HG03575 (cell line): ENCODE measurements at regions not wholly inside any gene's neighbourhood (a gene's known extent, or its start where the extent isn't known, plus 50 kb on each side); places are given as distances from the start of the nearest gene placed in this dataset.
A peak's percentile ranks its signal among the peaks of the same experiment; 100 is the strongest.

ENCODE experiments used
- ATAC-seq: cut with Tn5 transposase; IDR thresholded peaks from one replicate; pipeline ENCODE4 v1.9.1; 2021; ENCODE audit not compliant: unreplicated experiment, insufficient number of reproducible peaks, low FRiP score; ENCODE audit errors: extremely low read depth

DNA sequence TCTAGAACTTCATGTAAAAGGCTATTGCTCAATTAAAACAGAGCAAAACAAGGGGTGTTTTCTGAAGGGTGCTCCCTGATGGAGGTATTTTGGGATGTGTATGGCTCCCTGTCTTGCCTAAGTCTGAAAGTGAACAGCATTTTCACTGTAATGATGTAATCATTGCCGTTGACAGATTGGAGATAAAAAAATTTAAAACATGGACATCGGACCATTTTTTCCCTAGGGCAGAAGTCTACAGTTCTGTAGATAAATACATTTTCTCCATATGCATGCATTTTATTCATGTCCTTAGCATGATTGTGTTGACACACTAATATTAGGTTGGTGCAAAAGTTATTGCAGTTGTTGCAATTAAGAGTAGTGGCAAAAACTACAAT lies 85.1 kb upstream of the ATXN1 start:
- ATAC-seq, result no peak

DNA sequence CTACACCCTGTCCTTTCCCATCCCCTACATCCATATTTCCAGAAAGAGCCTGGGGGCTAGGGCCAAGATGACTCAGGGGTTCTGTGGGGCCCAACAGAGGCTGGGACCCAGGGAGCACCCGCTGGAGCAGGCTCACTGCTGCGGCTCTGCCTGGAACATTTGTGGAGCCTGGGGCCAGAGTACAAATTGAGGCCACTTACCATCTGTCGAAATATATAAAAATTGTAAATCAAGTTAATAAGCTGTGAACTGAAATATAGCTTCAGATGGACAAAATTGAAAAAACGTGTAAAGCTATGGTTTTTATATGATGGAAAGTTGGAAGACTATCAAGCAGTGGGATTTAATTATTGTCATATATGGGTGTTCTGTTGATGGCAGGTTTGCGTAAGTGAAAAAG lies 82.9 kb upstream of the ATXN1 start:
- ATAC-seq, result no peak

DNA sequence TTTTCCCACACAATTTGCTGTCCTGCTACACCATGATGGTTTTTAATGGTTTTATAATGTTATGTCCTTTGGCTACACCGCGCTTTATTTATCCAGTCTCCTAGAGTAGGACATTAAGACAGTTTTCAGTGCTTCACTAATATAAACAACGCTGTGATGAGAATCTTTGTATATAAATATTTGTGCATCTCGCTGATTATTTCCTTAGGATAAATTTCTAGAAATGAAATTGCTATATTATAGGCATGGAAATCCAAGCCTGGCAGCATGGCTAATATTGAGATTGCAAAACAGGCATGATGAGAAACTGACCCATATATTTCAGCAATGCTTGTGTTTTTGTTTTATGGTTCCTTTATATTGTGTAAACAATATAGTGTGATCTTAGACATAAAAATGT lies 81.4 kb upstream of the ATXN1 start:
- ATAC-seq, result no peak

DNA sequence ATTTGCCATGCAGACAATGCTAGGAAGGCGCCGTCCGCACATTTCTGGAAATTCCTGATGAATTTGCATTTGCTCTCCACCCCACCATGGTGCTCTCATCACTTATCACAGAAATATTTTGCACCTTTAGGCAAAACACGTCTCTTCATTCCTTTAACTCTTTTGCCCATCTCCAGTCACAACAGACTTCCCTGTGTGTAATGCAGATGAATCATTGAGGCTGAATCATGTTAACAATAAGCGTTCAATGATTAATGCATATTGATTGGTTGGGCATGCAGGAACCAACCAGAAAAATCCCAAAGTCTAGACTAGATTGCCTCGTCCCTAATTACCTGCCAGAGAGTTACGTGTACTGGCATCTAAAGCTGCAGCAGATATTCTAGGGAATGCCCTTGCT lies 80.0 kb upstream of the ATXN1 start:
- ATAC-seq, result no peak

DNA sequence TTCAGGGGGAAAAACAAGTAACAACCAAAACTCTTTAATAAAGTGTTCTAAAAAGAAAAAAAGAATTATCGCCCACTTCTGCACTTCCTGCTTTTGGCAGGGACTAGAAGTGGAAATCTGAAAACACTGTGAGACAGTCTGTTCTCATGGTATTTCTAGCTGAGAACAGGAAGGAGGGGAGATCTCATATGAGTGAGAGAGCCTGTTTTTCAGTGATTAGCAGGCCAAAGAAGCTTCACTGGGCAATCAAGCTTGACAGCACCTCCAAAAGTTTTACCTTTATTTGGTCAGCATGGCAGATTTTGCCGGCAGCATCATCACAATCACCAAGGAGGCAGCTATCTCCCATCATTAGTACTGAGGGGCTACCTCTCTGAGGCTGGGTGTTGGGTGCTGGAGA lies 79.5 kb upstream of the ATXN1 start:
- no peak for ATAC-seq

DNA sequence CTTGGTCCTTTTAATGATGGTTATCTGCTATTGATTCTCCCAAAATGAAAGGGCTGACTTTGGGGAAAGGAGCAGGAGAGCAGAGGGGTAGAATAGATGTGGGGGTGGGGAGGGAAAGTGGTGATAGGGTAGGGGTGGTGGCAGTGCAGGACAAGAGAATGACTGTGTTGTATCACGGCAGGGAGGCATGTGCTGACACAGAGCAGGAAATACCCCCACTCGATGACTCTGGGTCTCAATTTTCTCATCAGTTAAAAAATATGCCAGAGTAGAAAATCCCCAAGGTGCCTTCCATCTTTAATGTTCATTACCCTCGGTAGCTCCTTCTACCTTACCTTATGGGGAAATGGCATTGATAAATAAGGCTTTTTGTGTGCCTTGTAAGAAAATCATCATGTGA lies 79.0 kb upstream of the ATXN1 start:
- ATAC-seq, result no peak

DNA sequence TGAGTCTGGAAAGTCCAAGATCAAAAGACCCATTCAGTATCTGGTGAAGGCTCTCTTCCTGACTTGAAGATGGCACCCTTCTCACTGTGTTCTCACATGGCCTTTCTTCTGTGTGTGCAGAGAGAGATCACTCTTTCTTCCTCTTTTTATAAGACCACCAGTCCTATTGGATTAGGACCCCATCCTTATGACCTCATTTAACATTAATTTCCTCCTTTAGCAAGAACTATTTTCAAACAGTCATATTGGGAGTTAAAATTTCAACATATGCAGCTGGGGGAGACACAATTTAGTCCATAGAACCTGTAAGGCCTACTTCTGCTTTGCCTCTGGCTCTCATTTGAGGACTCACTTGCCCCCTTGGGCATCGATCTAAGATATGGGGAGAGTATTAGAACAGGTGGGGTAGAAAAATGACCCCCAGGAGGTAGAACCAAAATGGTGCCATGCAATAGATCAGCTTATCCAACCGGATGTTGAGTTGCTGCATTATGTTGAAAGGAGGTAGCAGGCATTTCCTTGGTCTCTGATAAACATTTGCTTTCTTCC lies 78.4 kb upstream of the ATXN1 start:
- no peak for ATAC-seq

DNA sequence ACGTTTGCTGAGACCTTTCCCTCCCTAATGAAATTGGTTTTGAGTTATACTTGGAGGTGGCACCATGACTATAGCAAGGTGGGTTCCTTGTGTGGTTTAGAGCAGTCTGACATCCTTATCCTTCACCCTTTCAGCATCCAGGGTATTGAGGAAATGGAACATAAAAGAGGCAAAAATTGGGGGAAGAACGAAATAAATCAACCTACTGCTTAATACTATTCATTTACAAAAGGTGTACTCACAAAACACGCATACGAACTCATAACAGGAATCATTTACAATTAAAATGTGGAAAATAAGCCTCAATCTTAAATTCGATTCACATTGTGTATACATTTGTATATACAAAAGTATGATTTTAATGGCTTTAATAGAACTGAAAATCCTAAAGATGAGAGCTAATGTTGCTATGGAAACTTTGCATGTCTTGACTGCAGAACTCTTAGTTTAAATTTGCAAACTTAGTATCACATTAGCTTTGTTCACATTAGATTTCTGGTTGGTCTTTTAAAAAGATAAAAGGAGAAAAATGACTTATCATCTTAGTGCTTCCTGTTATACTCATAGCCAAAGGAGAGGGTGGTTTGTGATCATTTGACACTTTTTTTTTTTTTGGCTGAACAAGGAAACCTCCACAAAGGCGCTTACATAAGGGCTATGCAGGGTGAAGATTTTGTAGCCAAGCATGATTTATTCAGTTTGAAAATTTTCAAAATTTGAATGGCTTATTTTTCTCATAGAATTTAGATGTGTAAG lies 76.1 kb upstream of the ATXN1 start:
- no peak for ATAC-seq

DNA sequence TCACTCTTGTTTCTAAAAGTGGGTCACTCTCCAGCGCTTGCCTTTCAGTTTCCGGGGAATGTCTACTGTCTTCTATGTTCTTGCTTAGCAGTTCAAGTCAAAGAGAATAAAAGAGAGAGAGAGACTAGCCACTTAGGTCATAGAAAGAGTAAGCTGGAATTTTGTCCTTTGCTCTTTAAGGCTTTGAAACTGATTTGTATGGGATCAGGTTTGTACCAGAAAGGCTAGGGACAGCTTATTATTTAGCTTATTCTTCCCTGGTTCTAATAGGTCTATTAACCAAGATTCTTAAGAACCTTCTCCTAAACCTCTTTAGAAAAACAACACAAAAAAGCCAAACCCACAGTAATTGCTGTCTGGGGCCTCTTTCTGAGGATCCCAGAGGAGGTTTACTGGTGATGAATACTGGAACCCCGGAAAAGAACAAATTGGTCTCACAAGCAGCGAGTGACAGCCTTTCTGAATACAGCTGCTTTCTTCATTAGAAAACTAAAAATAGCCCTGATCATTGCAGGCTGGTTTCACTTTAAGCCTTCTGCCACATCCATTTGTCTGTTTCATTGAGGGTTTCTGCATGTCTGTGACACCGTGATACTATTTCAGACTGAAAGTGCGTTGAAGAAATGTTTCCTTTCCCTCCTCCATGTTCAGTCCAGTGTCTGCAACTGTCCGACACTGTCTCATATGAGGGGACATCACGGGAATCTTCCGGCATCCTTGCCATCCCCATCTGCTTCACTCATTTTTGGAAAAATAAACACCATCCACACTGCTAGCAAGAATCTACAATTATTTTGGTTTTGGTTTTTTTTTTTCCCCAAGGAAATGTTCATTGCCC lies 75.1 kb upstream of the ATXN1 start:
- peak; percentile 77 for ATAC-seq

DNA sequence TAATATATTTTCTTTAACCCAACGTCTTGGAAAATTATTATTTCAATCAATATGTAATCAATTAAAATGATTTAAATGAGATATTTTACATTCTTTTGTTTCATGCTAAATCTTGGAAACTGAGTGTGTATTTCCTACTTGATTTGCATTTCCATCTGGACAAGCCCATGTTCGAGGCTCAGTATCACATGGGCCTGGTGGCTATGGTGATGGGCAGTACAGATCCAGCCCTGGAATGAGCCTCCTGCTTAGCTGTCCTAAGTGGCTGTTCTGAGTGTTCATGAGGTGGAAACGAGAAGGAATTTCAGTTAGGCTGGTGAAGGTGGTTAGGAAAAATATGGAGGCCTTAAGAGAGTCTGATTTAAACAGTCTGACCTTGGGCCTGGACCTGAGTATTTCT lies 73.0 kb upstream of the ATXN1 start:
- ATAC-seq, result no peak

DNA sequence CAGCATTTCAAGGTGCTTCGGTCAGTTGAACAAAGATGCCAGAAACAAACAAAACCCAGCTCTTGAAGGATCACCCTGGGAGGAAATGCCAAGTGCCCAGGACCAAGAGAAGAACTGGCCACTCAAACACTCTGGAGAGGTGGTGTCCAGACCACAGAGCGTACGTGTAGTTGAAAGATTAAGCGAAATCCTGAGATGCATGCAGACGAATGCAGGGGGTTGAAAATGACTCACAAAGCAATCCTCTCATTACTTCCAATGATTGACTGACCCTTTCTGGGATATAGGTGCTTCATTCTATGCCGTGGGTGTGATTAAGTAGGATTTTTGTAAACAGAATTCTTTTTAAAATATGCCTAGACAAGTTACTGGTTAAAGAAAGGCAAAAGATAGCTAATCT lies 71.5 kb upstream of the ATXN1 start:
- no peak for ATAC-seq

DNA sequence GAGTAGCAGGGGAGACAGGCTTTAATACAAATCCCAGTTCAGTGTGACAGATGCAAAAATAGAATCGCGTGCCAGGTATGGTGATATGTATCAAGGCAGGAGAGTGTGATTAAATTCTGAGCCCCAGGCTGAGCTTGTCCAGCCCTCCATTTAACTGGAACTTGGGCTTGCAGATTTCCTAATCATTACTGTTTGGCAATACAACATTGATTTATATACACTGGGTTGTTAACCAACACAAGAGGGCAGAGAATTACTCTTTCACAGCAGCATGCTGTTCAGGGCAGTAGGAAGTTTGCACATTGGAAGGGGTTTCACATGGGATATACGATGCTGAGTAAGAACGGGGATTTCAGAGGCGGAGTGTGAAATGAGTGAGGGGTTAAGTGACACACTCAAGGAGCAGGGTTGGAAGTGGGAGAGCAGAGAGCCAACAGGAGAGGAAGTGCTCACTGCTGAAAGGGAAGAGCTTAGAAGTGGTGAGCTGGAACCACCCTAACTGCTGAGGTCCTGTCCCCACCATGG lies 70.8 kb upstream of the ATXN1 start:
- ATAC-seq, result no peak

DNA sequence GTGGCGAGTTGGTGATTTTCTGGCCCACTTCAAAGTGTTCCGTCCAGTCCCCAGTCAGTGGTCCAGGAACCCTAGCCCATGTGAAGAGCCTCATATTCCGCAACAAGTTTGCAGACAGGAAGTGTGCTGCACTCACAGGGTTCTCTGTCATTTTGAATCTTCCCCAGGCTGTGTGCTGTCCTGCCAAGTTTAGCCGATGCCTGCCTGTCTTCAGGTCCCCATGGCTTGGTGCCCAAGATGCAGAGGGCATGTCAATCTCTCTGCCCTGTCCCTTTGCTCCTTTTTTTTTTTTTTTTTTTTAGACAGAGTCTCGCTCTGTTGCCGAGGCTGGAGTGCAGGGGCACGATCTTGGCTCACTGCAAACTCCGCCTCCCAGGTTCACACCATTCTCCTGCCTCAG lies 69.9 kb upstream of the ATXN1 start:
- ATAC-seq, result no peak

DNA sequence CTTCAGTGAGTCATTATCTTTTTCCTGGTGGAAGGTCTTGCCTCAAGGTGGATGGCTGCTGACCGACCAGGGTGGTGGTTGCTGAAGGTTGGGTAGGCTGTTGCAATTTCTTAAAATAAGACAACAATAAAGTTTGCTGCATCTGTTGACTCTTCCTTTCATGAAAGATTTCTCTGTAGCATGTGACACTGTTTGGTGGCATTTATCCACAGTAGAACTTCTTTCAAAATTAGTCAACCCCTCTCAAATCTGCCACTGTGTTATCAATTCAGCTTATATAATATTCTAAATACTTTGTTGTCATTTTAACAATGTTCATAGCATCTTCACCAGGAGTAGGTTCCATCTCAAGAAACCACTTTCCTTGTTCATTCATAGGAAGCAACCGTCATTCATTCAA lies 66.8 kb upstream of the ATXN1 start:
- ATAC-seq, result no peak

DNA sequence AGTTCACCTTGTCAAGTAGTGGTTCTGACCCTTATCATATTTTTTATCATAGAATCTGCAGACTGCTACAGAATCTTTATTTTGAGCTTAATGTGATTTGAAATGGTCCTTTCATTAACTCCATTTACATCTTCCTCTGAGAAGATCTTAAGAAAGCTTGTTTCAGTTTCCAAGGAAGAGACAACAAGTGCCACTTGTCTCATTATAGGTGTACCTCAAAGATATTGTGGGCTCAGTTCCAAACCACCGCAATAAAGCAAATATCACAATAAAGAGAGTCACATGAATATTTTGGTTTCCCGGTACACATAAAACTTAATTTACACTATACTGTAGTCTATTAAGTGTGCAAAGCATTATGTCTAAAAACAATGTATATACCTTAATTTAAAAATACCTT lies 66.4 kb upstream of the ATXN1 start:
- ATAC-seq, result no peak

DNA sequence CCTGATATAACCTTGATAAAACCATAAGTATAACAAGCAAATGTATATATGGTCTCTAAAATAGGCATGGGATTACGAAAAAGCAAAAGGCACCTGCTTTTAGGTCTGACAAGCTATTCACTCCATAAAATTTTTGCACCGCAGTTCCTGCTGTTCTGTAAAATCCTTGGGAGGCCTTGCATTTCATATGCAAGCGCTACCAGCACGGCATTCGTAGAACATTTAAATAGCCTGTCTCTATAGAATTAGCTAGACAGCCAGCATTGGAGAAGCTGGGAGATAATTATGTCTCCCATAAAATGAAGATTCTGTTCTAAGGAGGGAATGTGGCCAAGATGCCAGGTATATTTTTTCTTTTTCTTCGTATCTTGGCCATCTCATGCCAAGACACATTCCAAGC lies 64.5 kb upstream of the ATXN1 start:
- ATAC-seq, result no peak

DNA sequence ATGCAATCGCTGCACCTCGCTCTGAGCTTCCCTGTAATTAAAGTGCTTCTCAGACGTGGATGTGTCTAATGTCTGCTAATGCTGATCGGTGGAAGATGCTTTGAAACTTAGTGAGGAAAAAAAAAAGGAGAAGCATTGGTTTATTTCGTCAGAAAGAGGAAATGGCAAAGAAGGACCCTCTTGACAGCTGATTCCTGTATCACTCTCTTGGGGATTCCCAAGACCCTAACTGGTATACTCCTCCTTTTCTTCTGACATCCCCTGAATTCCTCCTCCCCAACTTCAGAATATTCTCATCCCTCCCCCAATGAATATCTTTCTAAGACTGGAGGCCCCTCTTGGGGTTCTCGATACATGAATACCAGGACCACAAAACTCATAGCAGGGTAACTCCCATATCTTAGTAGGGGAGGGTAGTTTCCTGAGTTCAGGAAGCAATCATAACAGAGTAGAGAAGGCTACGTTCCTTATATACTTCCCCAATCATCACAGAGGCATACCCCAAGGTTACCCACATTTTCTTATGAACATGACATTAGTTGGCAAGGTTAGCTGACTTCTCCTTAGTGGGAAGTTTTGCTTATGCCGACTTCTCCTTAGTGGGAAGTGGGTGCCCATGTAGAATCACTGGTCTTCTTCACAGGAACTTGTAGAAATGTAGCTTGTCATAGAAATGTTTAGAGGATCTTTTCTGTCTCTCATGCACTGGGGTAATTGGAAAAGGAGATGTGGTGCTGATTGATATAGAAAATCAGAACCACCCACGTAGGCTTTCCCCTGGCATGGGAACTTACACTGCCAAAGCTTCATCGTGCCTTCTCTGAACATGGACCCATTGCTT lies 63.8 kb upstream of the ATXN1 start:
- ATAC-seq, result no peak

DNA sequence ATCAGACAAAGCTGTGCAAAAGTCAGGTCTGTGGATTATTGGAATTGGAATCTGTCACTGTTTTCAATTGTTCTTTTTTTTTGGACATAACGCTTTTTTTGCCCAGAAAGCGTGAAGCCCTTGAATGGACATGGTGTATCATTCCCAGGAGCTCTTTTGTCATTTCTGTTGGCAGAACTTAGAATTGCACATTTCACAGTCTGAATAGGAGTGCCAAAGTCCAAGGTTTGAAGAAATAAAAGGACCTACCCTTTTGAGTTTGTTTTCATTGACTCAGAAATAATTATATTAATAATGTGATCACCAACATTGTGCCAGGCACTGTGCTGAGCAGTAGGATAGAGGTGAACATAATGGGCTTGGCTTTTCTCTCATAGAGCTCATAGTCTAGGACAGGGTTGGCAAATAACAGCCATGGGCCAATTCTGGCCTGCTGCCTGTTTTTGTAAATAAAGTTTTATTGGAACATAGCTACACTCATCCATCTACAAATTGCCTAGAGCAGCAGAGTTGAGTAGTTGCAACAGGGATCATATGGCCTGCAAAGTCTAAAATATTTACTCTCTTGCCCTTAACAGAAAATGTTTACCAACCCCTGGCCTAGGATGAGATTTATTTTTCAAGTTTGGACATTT lies 62.6 kb upstream of the ATXN1 start:
- ATAC-seq, result no peak
